ENCODE measurements at regions not wholly inside any gene's neighbourhood (a gene's known extent, or its start where the extent isn't known, plus 50 kb on each side); places are given as distances from the start of the nearest gene placed in this dataset.

GRCh38 chr16:49089039-49089438 lies 192.6 kb downstream of the CBLN1 start:
- TF ChIP-seq CTCF (IDR thresholded peaks at IDR 0.05) (no peak), POLR2A (IDR thresholded peaks at IDR 0.05) (no peak)
